K562 (cell line): ENCODE measurements at regions not wholly inside any gene's neighbourhood (a gene's known extent, or its start where the extent isn't known, plus 50 kb on each side); places are given as distances from the start of the nearest gene placed in this dataset.

ENCODE experiments used
- ATAC-seq: fragments of 200-7000 bp; cut with Tn5 transposase; 3 replicates; pipeline ENCODE4 v1.9.1; 2020; ENCODE audit warnings: moderate library complexity
- BruUV-seq: library from RNA; stranded (reverse); fragments of 400-500 nt; replicated peaks from 2 replicates; lab custom pipeline; 2021; lab: Mats Ljungman, UMichigan
- CTCF ChIA-PET: fragments of 300-600 bp; formaldehyde crosslinking; extraction: SDS; loops from one replicate; lab custom pipeline; 2021; ENCODE audit warnings: low intra/inter-chr PET ratio; lab: Yijun Ruan, JAX
- POLR2A ChIA-PET: fragments of 300-600, 350-650 bp; sonication (Branson Sonifier 250); formaldehyde crosslinking; extraction: SDS; loops from one replicate; lab custom pipeline; 2021; ENCODE audit warnings: antibody characterized with exemption, inconsistent platforms; lab: Yijun Ruan, JAX
- DNase-seq, 4 experiments: peaks; one replicate each; pipeline versions ENCODE4 v3.0.0 to v3.0.0-alpha.2; 2011 to 2018; ENCODE audit warnings: low spot score in 3 of 4, mixed read lengths in 3 of 4; ENCODE audit errors: extremely low read depth in 1 of 4
- FAIRE-seq: peaks from 2 replicates; lab custom pipeline; 2011; peaks lifted over from hg19 to GRCh38; lab: Jason Lieb, UNC
- H2AFZ ChIP-seq: 2 replicates; pipeline ENCODE4 v1.6.0; 2011; ENCODE audit warnings: low read depth, low read length, control low read depth, inconsistent platforms
- H3K27ac ChIP-seq: fragments of 200-600 bp; 3 replicates; pipeline ENCODE4 v1.8.0; 2011; ENCODE audit warnings: low read depth, mild to moderate bottlenecking, control low read depth, inconsistent platforms, low read length, moderate library complexity, mixed read lengths; ENCODE audit errors: extremely low read depth
- H3K27me3 ChIP-seq, 2 experiments: fragments of 300-600 bp in 1 of 2; 2 replicates in 1 of 2; 3 replicates in 1 of 2; pipeline versions ENCODE4 v1.6.0 to v1.8.0; 2011; ENCODE audit warnings: inconsistent platforms in 2 of 2, low read length in 2 of 2, mild to moderate bottlenecking in 1 of 2, mixed read lengths in 1 of 2, moderate library complexity in 1 of 2; ENCODE audit not compliant: control insufficient read depth in 2 of 2, insufficient read depth in 2 of 2
- H3K36me3 ChIP-seq: fragments of 300-600 bp; 3 replicates; pipeline ENCODE4 v1.8.0; 2011; ENCODE audit warnings: mild to moderate bottlenecking, low read length, inconsistent platforms; ENCODE audit not compliant: control insufficient read depth, insufficient read depth
- H3K4me1 ChIP-seq, 2 experiments: fragments of 200-600 bp in 1 of 2; replicated peaks in 1 of 2; 2 replicates in 1 of 2; 3 replicates in 1 of 2; pipeline versions ENCODE4 v1.5.1 to v1.8.0; 2011; ENCODE audit warnings: inconsistent platforms in 2 of 2, low read length in 2 of 2, mild to moderate bottlenecking in 1 of 2, mixed read lengths in 1 of 2, moderate library complexity in 1 of 2; ENCODE audit not compliant: control insufficient read depth in 2 of 2, insufficient read depth in 2 of 2
- H3K4me2 ChIP-seq: 2 replicates; pipeline ENCODE4 v1.6.1; 2011; ENCODE audit warnings: low read length, control low read depth, inconsistent platforms, mixed read lengths; ENCODE audit not compliant: insufficient read depth
- H3K4me3 ChIP-seq: fragments of 200-600 bp; sonication (generic), shearing (Covaris generic); 2 replicates; pipeline ENCODE4 v1.5.1; 2016; ENCODE audit warnings: control low read depth, inconsistent platforms
- H3K79me2 ChIP-seq: fragments of 200-600 bp; 3 replicates; pipeline ENCODE4 v1.8.0; 2011; ENCODE audit warnings: low read length, inconsistent platforms; ENCODE audit not compliant: control insufficient read depth, insufficient read depth
- H3K9ac ChIP-seq, 2 experiments: 2 replicates each; pipeline versions ENCODE4 v1.6.0 to v1.6.1; 2011; ENCODE audit warnings: low read depth in 2 of 2, low read length in 2 of 2, control low read depth in 1 of 2, inconsistent platforms in 1 of 2, mild to moderate bottlenecking in 1 of 2, mixed read lengths in 1 of 2; ENCODE audit not compliant: insufficient read depth in 1 of 2
- H3K9me1 ChIP-seq: one replicate; pipeline ENCODE4 v1.6.0; 2011; ENCODE audit warnings: inconsistent platforms, mild to moderate bottlenecking, low read length, moderate library complexity; ENCODE audit not compliant: control insufficient read depth, insufficient read depth
- H3K9me3 ChIP-seq: replicated peaks from 2 replicates; pipeline ENCODE4 v1.5.1; 2011; ENCODE audit warnings: low read depth, low read length, inconsistent platforms; ENCODE audit not compliant: control insufficient read depth, insufficient read depth
- H4K20me1 ChIP-seq: replicated peaks from 2 replicates; pipeline ENCODE4 v1.6.1; 2011; ENCODE audit warnings: low read length, inconsistent platforms, mixed read lengths; ENCODE audit not compliant: control insufficient read depth, insufficient read depth
- BRD4 ChIP-seq: fragments of 200-600 bp; sonication (generic); IDR thresholded peaks from 2 replicates; pipeline ENCODE4 v1.6.1; 2017; ENCODE audit warnings: inconsistent platforms
- HDGF ChIP-seq: fragments of 450-650 bp; IDR thresholded peaks from 2 replicates; pipeline ENCODE4 v1.6.1; 2016
- MBD2 ChIP-seq: sonication (generic); IDR thresholded peaks from 2 replicates; pipeline ENCODE4 v1.6.1; 2016; ENCODE audit warnings: low read depth, borderline replicate concordance
- NCOA4 ChIP-seq: fragments of 450-650 bp; IDR thresholded peaks from 2 replicates; pipeline ENCODE4 v1.6.1; 2018; ENCODE audit warnings: mild to moderate bottlenecking; ENCODE audit not compliant: partially characterized antibody
- NONO ChIP-seq, 2 experiments: fragments of 200-400 bp in 1 of 2; fragments of 450-650 bp in 1 of 2; formaldehyde crosslinking in 1 of 2; IDR thresholded peaks; 2 replicates each; pipeline ENCODE4 v1.6.1; 2017; ENCODE audit warnings: low read depth in 2 of 2, mild to moderate bottlenecking in 2 of 2, moderate library complexity in 2 of 2, low read length in 1 of 2
- PPARD ChIP-seq: fragments of 250-450 bp; sonication (Bioruptor Pico); IDR thresholded peaks from 2 replicates; pipeline ENCODE4 v1.8.0; 2022; ENCODE audit warnings: inconsistent platforms, mild to moderate bottlenecking, moderate library complexity
- RBM15 ChIP-seq: fragments of 200-400 bp; formaldehyde crosslinking; IDR thresholded peaks from 2 replicates; pipeline ENCODE4 v1.6.1; 2018; ENCODE audit warnings: mild to moderate bottlenecking, low read length, moderate library complexity; ENCODE audit not compliant: insufficient read depth
- SMARCC2 ChIP-seq: fragments of 450-650 bp; IDR thresholded peaks from 2 replicates; pipeline ENCODE4 v1.6.1; 2017; ENCODE audit warnings: antibody characterized with exemption, moderate library complexity, mild to moderate bottlenecking, low read depth
- TAF15 ChIP-seq: fragments of 200-400 bp; formaldehyde crosslinking; IDR thresholded peaks from 2 replicates; pipeline ENCODE4 v1.6.1; 2017; ENCODE audit warnings: mild to moderate bottlenecking, low read depth, low read length, moderate library complexity
- TCF7L2 ChIP-seq: fragments of 150-350 bp; IDR thresholded peaks from 2 replicates; pipeline ENCODE4 v1.6.1; 2016; ENCODE audit warnings: low read depth, mild to moderate bottlenecking, low read length, moderate library complexity
- ZBTB7A ChIP-seq: IDR thresholded peaks from 2 replicates; pipeline ENCODE4 v1.6.1; 2011; ENCODE audit warnings: low read depth, mild to moderate bottlenecking, low read length, moderate library complexity, borderline replicate concordance; ENCODE audit not compliant: control insufficient read depth
- ZNF184 ChIP-seq: sonication (generic); formaldehyde crosslinking; IDR thresholded peaks from 2 replicates; pipeline ENCODE4 v1.5.0; 2020; ENCODE audit warnings: missing genetic modification reagents
- ZNF24 ChIP-seq: fragments of 450-650 bp; IDR thresholded peaks from 2 replicates; pipeline ENCODE4 v1.6.1; 2016
- WGBS: fragments of 100-300 bp; shearing (Covaris generic); methylation state at CpG from one replicate; pipeline ENCODE4 v1.1.6; 2016; ENCODE audit warnings: low coverage, mixed read lengths; ENCODE audit not compliant: insufficient coverage; ENCODE audit errors: missing lambda C conversion rate; 5-methylcytosine and 5-hydroxymethylcytosine counted together
- in situ Hi-C: fragments of 300-500 bp; cut with MboI; formaldehyde crosslinking; loops from 4 replicates; pipeline ENCODE4 v1.15.0; 2018; ENCODE audit warnings: inconsistent platforms, mixed read lengths
- intact Hi-C: fragments of 100-400 bp; cut with micrococcal nuclease; formaldehyde crosslinking; loops from 2 replicates; pipeline ENCODE4 v1.14.2; 2022
- TF ChIP-seq, protein P1 (sequence below): fragments of 250-450 bp; sonication (Bioruptor Pico); IDR thresholded peaks from 2 replicates; pipeline ENCODE4 v1.5.1; 2021; ENCODE audit warnings: mild to moderate bottlenecking
- TF ChIP-seq, protein P2 (sequence below): fragments of 250-450 bp; sonication (Bioruptor Pico); IDR thresholded peaks from 2 replicates; pipeline ENCODE4 v1.9.0; 2021; ENCODE audit warnings: mild to moderate bottlenecking
- TF ChIP-seq, protein P3 (sequence below): IDR thresholded peaks from 2 replicates; pipeline ENCODE4 v1.6.1; 2011; ENCODE audit not compliant: insufficient read length; ENCODE audit errors: extremely low read depth

DNA sequence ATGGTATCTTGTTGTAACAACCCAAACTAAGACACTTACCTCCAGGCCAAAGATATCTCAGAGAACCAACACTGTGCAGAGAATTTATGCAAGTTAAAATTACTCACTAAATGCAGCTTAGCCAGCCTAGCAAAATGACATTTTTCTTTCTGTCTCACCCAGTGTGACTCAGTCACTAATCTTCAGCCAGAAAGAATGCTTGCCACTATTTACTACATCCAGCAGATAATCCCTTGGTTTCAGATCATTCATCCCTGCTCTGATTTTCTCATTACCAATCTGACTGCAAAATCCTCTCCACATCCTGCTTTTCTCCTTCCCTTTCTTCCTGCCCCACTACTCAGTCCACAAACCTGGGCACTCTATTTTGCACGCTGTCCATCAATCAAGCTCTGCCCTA, 93.5 kb upstream of the NEBL start (continued):
- no peak for TF ChIP-seq HDGF
- TF ChIP-seq NONO (IDR thresholded peaks at IDR 0.05; ENCODE audit: low read depth in 2 of 2, low read length in 1 of 2) = no peak
- TF ChIP-seq, protein P1, sequence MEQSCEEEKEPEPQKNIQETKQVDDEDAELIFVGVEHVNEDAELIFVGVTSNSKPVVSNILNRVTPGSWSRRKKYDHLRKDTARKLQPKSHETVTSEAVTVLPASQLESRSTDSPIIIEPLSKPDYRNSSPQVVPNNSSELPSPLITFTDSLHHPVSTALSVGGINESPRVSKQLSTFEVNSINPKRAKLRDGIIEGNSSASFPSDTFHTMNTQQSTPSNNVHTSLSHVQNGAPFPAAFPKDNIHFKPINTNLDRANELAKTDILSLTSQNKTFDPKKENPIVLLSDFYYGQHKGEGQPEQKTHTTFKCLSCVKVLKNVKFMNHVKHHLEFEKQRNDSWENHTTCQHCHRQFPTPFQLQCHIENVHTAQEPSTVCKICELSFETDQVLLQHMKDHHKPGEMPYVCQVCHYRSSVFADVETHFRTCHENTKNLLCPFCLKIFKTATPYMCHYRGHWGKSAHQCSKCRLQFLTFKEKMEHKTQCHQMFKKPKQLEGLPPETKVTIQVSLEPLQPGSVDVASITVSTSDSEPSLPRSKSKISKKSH (CRISPR knock-in tag) = no peak
- TF ChIP-seq RBM15 = no peak
- TF ChIP-seq, all 486 proteins: peak for 0

DNA sequence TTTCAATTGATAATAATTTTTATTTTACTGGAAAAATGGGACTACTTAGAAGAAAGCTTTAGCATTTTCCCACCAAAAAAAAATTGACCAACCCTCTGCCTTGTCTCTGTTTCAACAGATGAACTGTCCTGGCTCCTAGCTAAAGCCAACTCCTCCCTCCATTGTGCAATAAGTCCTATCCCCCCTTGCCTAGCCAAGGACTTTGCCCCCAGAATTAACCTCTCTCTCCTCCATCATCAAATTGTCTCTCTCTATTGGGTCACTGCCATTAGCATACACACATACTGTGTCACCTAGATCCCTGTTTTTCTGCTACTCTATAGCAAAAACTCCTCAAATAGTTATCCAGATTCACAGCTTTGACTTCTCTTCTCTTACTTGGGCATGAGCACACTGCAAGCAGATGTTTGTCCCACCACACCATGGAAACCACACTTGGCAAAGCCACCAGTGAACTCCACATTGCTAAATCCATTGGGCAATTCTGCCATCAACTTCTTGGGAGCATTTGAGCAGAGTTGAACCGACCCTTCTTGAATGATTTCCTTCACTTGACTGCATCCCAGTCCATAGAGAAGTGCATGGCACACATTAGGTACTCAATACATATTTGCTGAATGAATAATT, 91.4 kb upstream of the NEBL start:
- Histone ChIP-seq H3K36me3 (no peaks in the 10 kb centered on the region), H3K4me2 (no peak overlapping the region), H2AFZ (no peak overlapping the region), H4K20me1 (no peaks in the 10 kb centered on the region), H3K4me1 (no peaks in the 10 kb centered on the region), H3K27me3 (no peaks in the 10 kb centered on the region), H3K9ac (no peak overlapping the region), H3K9me3 (no peaks in the 10 kb centered on the region), H3K4me3 (no peak overlapping the region), H3K79me2 (no peaks in the 10 kb centered on the region), H3K9me1 (no peaks in the 10 kb centered on the region), H3K27ac (no peak overlapping the region)
- FAIRE-seq = no peak
- no peak for ATAC-seq
- ChIA-PET POLR2A (no interaction called here), CTCF (no interaction called here)
- BruUV-seq = no TSS peak
- WGBS = 15% methylated on average over 1 of the region's 1 CpG
- intact Hi-C loops = no loop called here
- DNase-seq = no peak
- in situ Hi-C loops = no loop called here
- no peak for TF ChIP-seq SMARCC2
- no peak for TF ChIP-seq PPARD
- no peak for TF ChIP-seq NCOA4
- TF ChIP-seq ZNF184 (CRISPR knock-in tag) = no peak
- TF ChIP-seq, protein P2, sequence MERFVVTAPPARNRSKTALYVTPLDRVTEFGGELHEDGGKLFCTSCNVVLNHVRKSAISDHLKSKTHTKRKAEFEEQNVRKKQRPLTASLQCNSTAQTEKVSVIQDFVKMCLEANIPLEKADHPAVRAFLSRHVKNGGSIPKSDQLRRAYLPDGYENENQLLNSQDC (CRISPR knock-in tag) = no peak
- no peak for TF ChIP-seq BRD4
- TF ChIP-seq ZNF24 = no peak
- TF ChIP-seq, protein P3, sequence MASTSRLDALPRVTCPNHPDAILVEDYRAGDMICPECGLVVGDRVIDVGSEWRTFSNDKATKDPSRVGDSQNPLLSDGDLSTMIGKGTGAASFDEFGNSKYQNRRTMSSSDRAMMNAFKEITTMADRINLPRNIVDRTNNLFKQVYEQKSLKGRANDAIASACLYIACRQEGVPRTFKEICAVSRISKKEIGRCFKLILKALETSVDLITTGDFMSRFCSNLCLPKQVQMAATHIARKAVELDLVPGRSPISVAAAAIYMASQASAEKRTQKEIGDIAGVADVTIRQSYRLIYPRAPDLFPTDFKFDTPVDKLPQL = no peak
- TF ChIP-seq TCF7L2 = no peak
- TF ChIP-seq MBD2 = no peak
- no peak for TF ChIP-seq ZBTB7A
- no peak for TF ChIP-seq TAF15
